ENCODE measurements at regions not wholly inside any gene's neighbourhood (a gene's known extent, or its start where the extent isn't known, plus 50 kb on each side); places are given as distances from the start of the nearest gene placed in this dataset.
"Not testable (repeated sequence)": the region's sequence is repeated elsewhere in the genome, so short reads cannot be mapped to it uniquely, and the experiment has no call there.

DNA sequence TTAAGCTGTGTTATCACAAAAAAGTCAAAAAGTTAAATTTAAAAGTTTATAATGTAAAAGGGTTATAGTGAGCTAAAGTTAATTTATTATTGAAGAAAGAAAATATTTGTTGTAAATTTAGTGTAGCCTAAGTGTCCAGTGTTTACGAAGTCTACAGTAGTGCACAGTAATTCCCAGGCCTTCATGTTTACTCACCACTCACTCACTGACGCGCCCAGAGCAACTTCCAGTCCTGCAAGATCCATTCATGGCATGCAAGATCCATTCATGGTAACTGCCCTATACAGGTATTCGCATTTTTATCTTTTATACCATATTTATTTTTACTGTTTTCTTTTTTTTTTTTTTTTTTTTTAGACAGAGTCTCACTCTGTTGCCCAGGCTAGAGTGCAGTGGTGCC is 69.5 kb downstream of the TPRA1 start:
- ATAC-seq: no peak
- DNase-seq (ENCODE audit: missing footprints): no peak
- intact Hi-C loops (cut with DNase I): no loop called here

GRCh38 chr3:127518456-127519081 is 72.0 kb downstream of the TPRA1 start:
- intact Hi-C loops (cut with DNase I): no loop called here

DNA sequence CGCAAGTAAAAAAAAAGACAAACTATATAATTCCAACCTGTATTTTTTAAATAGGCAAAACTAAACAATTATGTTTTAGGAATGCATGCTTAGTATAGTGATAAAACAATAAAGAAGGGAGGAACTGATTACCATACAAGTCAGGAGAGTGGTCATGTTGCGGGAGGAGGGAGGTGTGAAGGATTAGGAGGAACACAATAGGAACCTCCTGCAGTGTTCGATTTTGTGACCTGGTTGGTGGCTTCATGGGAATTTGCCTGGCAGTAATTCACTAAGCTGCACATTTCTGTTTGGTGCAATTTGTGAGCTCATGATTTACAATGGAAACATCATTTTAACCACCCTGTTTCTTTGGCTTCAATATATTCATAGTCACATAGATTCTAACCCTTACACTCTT is 78.3 kb downstream of the TPRA1 start:
- no peak for ATAC-seq
- intact Hi-C loops (cut with DNase I): no loop called here
- no peak for DNase-seq (ENCODE audit: missing footprints)

More at GRCh38 chr3:127518456-127519081, 72.0 kb downstream of the TPRA1 start:
- ATAC-seq (no peak), DNase-seq (ENCODE audit: missing footprints) (no peak)

- no peak for ATAC-seq
- no peak for DNase-seq (ENCODE audit: missing footprints)
- intact Hi-C loops (cut with DNase I): no loop called here
Measured at GRCh38 chr3:127501177-127501576, 89.4 kb downstream of the TPRA1 start.

- intact Hi-C loops (cut with DNase I): no loop called here
- DNase-seq (ENCODE audit: missing footprints): no peak
- no peak for ATAC-seq
Measured at GRCh38 chr3:127497676-127498075, 92.9 kb downstream of the TPRA1 start.

DNA sequence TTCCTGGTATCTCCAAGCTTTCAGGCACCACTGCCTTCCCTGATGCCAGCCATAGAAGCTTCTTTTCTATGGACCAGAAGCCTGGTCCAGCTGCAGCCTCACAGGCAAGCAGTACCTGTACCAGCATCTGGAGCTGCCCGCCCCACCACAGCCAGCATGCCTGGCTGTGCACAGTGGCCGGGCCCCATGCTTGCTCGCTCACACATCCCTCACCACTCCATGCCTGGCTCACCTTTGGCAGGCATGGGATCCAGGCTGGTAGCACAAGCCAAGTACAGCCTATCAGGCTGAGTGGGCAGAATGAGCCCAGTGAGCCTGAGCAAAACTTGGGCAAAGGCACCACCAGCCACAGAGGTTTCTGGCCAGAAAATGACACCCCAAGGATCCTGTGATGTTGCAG is 93.4 kb downstream of the TPRA1 start:
- DNase-seq (ENCODE audit: missing footprints) (no peak), ATAC-seq (no peak)
- intact Hi-C loops (cut with DNase I): no loop called here

DNA sequence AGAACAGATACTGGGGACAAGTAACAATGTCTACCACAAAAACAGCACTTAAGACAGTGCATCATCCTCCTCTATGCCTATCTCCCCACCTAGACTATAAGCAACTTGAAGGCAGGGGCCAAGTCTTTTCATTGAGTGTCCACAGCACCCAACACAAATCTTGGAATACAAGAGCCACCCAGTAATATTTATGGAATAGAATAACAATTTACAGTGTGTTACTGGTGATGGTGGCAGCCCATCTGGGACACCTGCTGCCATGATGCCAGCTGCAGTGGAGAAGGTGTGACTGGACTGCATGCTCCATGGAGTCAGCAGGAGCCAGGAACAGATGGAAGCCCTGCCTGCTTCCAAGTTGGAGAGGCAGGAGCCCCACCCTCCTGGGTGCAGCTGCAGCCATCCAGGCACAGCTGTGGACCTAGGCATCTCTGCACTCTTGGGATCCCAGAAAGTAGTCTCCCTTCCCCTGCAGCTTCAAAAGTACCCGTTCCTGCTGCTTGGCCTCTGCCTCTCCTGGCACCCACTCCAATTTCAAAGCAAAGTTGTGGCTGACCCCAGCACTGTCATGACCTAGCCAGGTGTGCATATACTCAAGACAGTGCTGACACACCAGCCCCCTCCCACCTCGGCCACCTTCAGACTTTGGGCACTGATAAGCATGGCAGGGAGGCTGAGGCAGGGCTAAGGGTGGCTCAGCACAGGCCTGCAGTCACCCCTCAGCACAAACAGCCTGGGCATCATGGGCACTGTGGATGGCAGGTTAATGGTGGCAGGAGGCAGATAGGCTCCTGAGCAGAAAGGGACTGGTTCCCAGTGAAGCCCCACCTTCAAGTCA is 94.5 kb downstream of the TPRA1 start:
- DNase-seq (ENCODE audit: missing footprints) (no peak), ATAC-seq (no peak)

GRCh38 chr3:127493924-127494646 is 96.4 kb downstream of the TPRA1 start:
- ATAC-seq (no peak), DNase-seq (ENCODE audit: missing footprints) (no peak)
- intact Hi-C loops (cut with DNase I): no loop called here

More for the DNA sequence above, 94.5 kb downstream of the TPRA1 start:
- intact Hi-C loops (cut with DNase I): no loop called here

DNA sequence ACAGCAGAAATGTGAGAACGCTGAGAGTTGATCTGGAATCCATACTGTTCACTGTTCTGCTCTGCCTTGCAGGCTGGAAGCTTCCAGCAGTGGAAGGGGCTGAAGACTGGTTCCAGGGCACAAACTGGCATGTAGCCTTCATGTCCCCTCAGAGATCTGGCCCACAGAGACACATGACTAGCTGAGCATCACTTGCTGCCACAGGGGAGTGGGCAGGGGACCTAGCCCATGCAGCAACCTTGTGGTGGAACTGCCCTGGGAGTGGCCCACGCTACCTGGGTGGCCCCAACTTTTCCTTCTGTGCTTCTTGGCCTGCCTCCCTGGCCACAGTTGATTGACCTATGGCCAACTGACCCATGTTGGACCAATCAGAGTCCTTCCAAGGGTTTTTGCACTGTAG is 98.1 kb downstream of the TPRA1 start:
- DNase-seq (ENCODE audit: missing footprints) (no peak), ATAC-seq (no peak)
- intact Hi-C loops (cut with DNase I): no loop called here

GRCh38 chr3:127491909-127492308 is 98.6 kb downstream of the TPRA1 start:
- no peak for ATAC-seq
- DNase-seq (ENCODE audit: missing footprints): no peak
- intact Hi-C loops (cut with DNase I): no loop called here

GRCh38 chr3:127491323-127491722 is 99.2 kb downstream of the TPRA1 start:
- intact Hi-C loops (cut with DNase I): no loop called here
- DNase-seq (ENCODE audit: missing footprints): no peak
- no peak for ATAC-seq

DNA sequence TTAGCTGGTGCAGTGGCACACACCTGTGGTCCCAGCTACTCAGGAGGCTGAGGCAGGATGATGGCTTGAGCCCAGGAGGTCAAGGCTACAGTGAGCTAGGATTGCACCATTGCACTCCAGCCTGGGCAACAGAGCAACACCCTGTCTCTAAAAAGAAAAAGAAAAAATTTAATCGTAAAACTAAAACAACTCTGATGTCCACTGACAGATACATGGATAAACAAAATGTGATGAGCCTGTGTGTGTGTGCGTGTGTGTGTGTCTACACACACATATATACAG is 99.6 kb downstream of the TPRA1 start:
- DNase-seq (ENCODE audit: missing footprints); intact Hi-C loops (cut with DNase I); ATAC-seq: not testable (repeated sequence)

- intact Hi-C loops (cut with DNase I): no loop called here
- no peak for ATAC-seq
- no peak for DNase-seq (ENCODE audit: missing footprints)
Measured at GRCh38 chr3:127490271-127491023, 100.1 kb downstream of the TPRA1 start.

DNA sequence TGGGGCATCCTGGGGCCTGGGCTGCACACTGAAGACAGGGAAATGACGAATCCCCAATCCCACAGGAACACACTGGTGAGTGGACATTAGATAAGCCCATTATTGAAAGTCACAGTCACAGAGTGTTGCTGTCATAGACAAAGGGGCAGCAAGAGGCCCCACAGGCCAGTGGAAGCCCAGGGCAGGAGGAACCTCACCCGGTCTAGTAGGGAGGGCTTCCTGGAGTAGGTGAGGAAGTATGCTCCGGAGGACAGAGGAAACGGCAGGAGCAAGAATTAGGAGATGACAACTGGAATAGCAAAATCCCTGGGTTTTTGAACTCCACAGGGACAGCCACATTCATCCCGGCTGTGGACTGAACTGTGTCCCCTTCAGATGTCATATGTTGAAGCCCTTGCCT is 101.2 kb downstream of the TPRA1 start:
- intact Hi-C loops (cut with DNase I): no loop called here
- DNase-seq (ENCODE audit: missing footprints) (no peak), ATAC-seq (no peak)

GRCh38 chr3:127488740-127489139 is 101.8 kb downstream of the TPRA1 start:
- no peak for DNase-seq (ENCODE audit: missing footprints)
- no peak for ATAC-seq
- intact Hi-C loops (cut with DNase I): no loop called here

- intact Hi-C loops (cut with DNase I): no loop called here
- ATAC-seq (no peak), DNase-seq (ENCODE audit: missing footprints) (no peak)
Measured at GRCh38 chr3:127488141-127488672, 102.3 kb downstream of the TPRA1 start.

GRCh38 chr3:127487196-127487595 is 103.3 kb downstream of the TPRA1 start:
- ATAC-seq (no peak), DNase-seq (ENCODE audit: missing footprints) (no peak)
- intact Hi-C loops (cut with DNase I): no loop called here

GRCh38 chr3:127486321-127486944 is 104.1 kb downstream of the TPRA1 start:
- ATAC-seq: no peak
- intact Hi-C loops (cut with DNase I): no loop called here
- DNase-seq (ENCODE audit: missing footprints): no peak
